MCF 10A (cell line): ENCODE measurements at regions not wholly inside any gene's neighbourhood (a gene's known extent, or its start where the extent isn't known, plus 50 kb on each side); places are given as distances from the start of the nearest gene placed in this dataset.

Source experiments
- BruUV-seq: library from RNA; stranded (reverse); fragments of 400-500 nt; replicated peaks from 2 replicates; lab custom pipeline; 2021; lab: Mats Ljungman, UMichigan
- CTCF ChIA-PET: fragments of 300-600 bp; sonication (Branson Sonifier 250); formaldehyde crosslinking; extraction: SDS; loops from one replicate; lab custom pipeline; 2021; ENCODE audit warnings: antibody characterized with exemption, inconsistent platforms; lab: Yijun Ruan, JAX
- POLR2A ChIA-PET: fragments of 300-600, 350-650 bp; sonication (Branson Sonifier 250); formaldehyde crosslinking; extraction: SDS; loops from one replicate; lab custom pipeline; 2020; ENCODE audit warnings: antibody characterized with exemption, inconsistent platforms; lab: Yijun Ruan, JAX
- DNase-seq: peaks from one replicate; pipeline ENCODE4 v3.0.0-alpha.2; 2018; ENCODE audit not compliant: unreplicated experiment
- H3K27ac Mint-ChIP-seq: one replicate; pipeline ENCODE4 v1.8.0; 2022; ENCODE audit warnings: mild to moderate bottlenecking, low read depth, mixed read lengths; ENCODE audit not compliant: unreplicated experiment
- H3K27me3 Mint-ChIP-seq: one replicate; pipeline ENCODE4 v1.8.0; 2022; ENCODE audit warnings: mixed read lengths; ENCODE audit not compliant: insufficient read depth, unreplicated experiment
- H3K36me3 Mint-ChIP-seq: one replicate; pipeline ENCODE4 v1.8.0; 2022; ENCODE audit warnings: mild to moderate bottlenecking, moderate library complexity, mixed read lengths; ENCODE audit not compliant: insufficient read depth, unreplicated experiment
- H3K4me1 Mint-ChIP-seq: one replicate; pipeline ENCODE4 v1.8.0; 2022; ENCODE audit warnings: mixed read lengths; ENCODE audit not compliant: insufficient read depth, unreplicated experiment
- H3K4me3 Mint-ChIP-seq: one replicate; pipeline ENCODE4 v1.8.0; 2022; ENCODE audit warnings: mild to moderate bottlenecking, moderate library complexity, mixed read lengths; ENCODE audit not compliant: unreplicated experiment
- H3K9me3 Mint-ChIP-seq: one replicate; pipeline ENCODE4 v1.8.0; 2022; ENCODE audit warnings: mixed read lengths; ENCODE audit not compliant: unreplicated experiment
- CTCF ChIP-seq: fragments of 200-600 bp; IDR thresholded peaks from one replicate; pipeline ENCODE4 v1.8.0; 2022; ENCODE audit warnings: antibody characterized with exemption, mild to moderate bottlenecking; ENCODE audit not compliant: unreplicated experiment
- intact Hi-C: fragments of 100-400 bp; cut with micrococcal nuclease; formaldehyde crosslinking; loops from 2 replicates; pipeline ENCODE4 v1.14.1; 2022

GRCh38 chr5:81883371-81883770, 88.5 kb upstream of the ATG10 start:
- Mint-ChIP-seq H3K4me1 (peaks cover under 1% of the 10 kb centered on the region), H3K9me3 (no peaks in the 10 kb centered on the region), H3K27ac (no peak overlapping the region), H3K27me3 (no peaks in the 10 kb centered on the region), H3K36me3 (no peaks in the 10 kb centered on the region), H3K4me3 (no peak overlapping the region)
- DNase-seq = no peak
- CTCF ChIA-PET = interaction anchor here (0.6 to 1.5 kb wide), 3 partner anchors 27 to 581 kb away, joined by 3 to 4 read pairs (median 3); no protein-coding TSS in a partner anchor
- POLR2A ChIA-PET = no interaction called here
- no TSS peak for BruUV-seq
- intact Hi-C loops = no loop called here
- TF ChIP-seq CTCF = no peak

GRCh38 chr5:81881595-81881994, 90.2 kb upstream of the ATG10 start:
- H3K36me3 Mint-ChIP-seq = no peaks in the 10 kb centered on the region
- no peak overlapping the region for H3K27ac Mint-ChIP-seq
- H3K9me3 Mint-ChIP-seq = no peaks in the 10 kb centered on the region
- H3K4me1 Mint-ChIP-seq = peaks cover 5% of the 10 kb centered on the region
- BruUV-seq = no TSS peak
- no peak for DNase-seq
- POLR2A ChIA-PET = interaction anchor here (1.6 kb wide), 1 partner anchor 18 kb away, joined by 3 read pairs; no protein-coding TSS in a partner anchor
- intact Hi-C loops = no loop called here
- H3K4me3 Mint-ChIP-seq = no peak overlapping the region
- CTCF ChIA-PET = interaction anchor here (0.7 to 1.3 kb wide), 3 partner anchors 12 to 319 kb away, joined by 3 to 5 read pairs (median 3); no protein-coding TSS in a partner anchor
- no peaks in the 10 kb centered on the region for H3K27me3 Mint-ChIP-seq
- TF ChIP-seq CTCF = no peak

GRCh38 chr5:81879936-81880335, 91.9 kb upstream of the ATG10 start:
- Mint-ChIP-seq H3K9me3 (no peaks in the 10 kb centered on the region), H3K27ac (no peak overlapping the region), H3K27me3 (no peaks in the 10 kb centered on the region), H3K4me3 (no peak overlapping the region), H3K36me3 (no peaks in the 10 kb centered on the region), H3K4me1 (peaks cover 5% of the 10 kb centered on the region)
- ChIA-PET CTCF (interaction anchor here (1.0 kb wide), 1 partner anchor 11 kb away, joined by 3 read pairs; no protein-coding TSS in a partner anchor), POLR2A (interaction anchor here (0.6 kb wide), 1 partner anchor 69 kb away, joined by 5 read pairs; no protein-coding TSS in a partner anchor)
- BruUV-seq = no TSS peak
- no peak for DNase-seq
- TF ChIP-seq CTCF = no peak
- intact Hi-C loops = no loop called here

- peak; percentile 38 for DNase-seq
- H3K27ac Mint-ChIP-seq = no peak overlapping the region
- intact Hi-C loops = no loop called here
- no peaks in the 10 kb centered on the region for H3K9me3 Mint-ChIP-seq
- no TSS peak for BruUV-seq
- H3K36me3 Mint-ChIP-seq = no peaks in the 10 kb centered on the region
- ChIA-PET POLR2A (no interaction called here), CTCF (interaction anchor here (0.9 to 1.3 kb wide), 2 partner anchors 19 to 21 kb away, joined by 3 to 6 read pairs; no protein-coding TSS in a partner anchor)
- no peak overlapping the region for H3K4me3 Mint-ChIP-seq
- H3K27me3 Mint-ChIP-seq = no peaks in the 10 kb centered on the region
- no peak for TF ChIP-seq CTCF
- H3K4me1 Mint-ChIP-seq = peaks cover 5% of the 10 kb centered on the region
These were observed 93.5 kb upstream of the ATG10 start for GRCh38 chr5:81878333-81878732.
